ENCODE measurements at regions not wholly inside any gene's neighbourhood (a gene's known extent, or its start where the extent isn't known, plus 50 kb on each side); places are given as distances from the start of the nearest gene placed in this dataset.

GRCh38 chr9:18067548-18068120, 406.3 kb upstream of the ADAMTSL1 start:
- TF ChIP-seq CTCF (IDR thresholded peaks at IDR 0.05) = no peak
- no peak for TF ChIP-seq POLR2A (IDR thresholded peaks at IDR 0.05)

Data from esophagus squamous epithelium (tissue), 4 donors.